ENCODE measurements at regions not wholly inside any gene's neighbourhood (a gene's known extent, or its start where the extent isn't known, plus 50 kb on each side); places are given as distances from the start of the nearest gene placed in this dataset.
"Not testable (repeated sequence)": the region's sequence is repeated elsewhere in the genome, so short reads cannot be mapped to it uniquely, and the experiment has no call there.

DNA sequence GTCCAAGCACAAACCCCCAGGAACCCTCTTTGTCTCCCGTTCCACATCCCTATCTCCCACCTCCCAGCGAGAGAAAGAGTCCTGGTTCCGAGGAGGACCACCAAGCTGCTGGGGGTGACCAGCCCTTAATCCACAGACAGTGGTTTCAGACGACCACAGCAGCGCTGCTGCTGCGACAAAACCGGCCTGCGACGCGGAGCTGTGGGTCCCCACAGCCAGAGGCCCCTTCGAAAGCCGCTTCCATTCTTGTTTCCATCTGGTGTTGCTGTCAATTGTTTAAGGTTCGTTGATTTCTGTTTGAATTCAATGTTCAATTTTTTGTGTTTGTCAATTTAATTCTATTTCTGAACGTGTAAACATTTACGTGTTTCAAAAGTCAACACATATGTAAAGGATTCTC, 177.5 kb upstream of the FOXD4L5 start:
- 71 to 82% methylated on average over 5 to 6 of the region's 15 CpGs for WGBS, 2 donors (ENCODE audit: low coverage in 1 of 2)
- not testable (repeated sequence) for H3K4me1 ChIP-seq, H3K9me3 ChIP-seq, H3K36me3 ChIP-seq, H3K27ac ChIP-seq, ATAC-seq, H3K27me3 ChIP-seq, H3K4me3 ChIP-seq

DNA sequence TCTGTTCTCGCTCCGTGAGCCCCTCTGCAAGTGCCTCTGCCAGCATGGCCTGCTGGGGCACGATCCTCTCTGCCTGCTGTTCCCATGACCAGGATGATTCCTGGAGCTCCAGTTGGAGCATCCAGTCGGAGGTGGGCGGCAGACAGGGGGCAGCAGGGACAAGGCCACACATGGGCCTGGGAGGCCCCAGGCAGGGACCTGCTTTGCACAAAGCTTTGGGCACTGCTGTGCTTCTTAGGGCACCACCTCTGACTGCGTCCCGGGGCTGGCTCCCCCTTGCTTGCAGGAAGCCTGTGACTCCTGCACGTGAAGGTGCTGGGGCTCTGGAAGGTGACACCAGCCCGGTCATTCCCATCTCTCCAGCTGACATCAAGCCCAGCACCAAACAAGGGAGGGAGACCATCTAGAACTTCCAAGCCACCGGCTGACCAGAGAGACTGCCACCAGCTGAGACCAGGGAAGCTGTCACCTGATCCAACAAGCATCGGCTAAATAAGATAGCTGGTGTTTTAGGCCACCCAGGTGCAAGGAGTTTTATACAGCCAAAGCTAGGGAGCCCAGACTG, 174.8 kb upstream of the FOXD4L5 start:
- Histone ChIP-seq H3K4me3 (no peak overlapping the region), H3K27me3 (no peaks in the 10 kb centered on the region), H3K36me3 (no peaks in the 10 kb centered on the region), H3K9me3 (no peaks in the 10 kb centered on the region), H3K27ac (no peak overlapping the region), H3K4me1 (no peaks in the 10 kb centered on the region)
- whole genome bisulfite sequencing, 2 donors (ENCODE audit: low coverage in 1 of 2), result 80% methylated on average over 2 of the region's 11 CpGs; no CpG with 5 or more reads in 1 of the 2 donors
- ATAC-seq, result no peak
- TF ChIP-seq, protein P1, sequence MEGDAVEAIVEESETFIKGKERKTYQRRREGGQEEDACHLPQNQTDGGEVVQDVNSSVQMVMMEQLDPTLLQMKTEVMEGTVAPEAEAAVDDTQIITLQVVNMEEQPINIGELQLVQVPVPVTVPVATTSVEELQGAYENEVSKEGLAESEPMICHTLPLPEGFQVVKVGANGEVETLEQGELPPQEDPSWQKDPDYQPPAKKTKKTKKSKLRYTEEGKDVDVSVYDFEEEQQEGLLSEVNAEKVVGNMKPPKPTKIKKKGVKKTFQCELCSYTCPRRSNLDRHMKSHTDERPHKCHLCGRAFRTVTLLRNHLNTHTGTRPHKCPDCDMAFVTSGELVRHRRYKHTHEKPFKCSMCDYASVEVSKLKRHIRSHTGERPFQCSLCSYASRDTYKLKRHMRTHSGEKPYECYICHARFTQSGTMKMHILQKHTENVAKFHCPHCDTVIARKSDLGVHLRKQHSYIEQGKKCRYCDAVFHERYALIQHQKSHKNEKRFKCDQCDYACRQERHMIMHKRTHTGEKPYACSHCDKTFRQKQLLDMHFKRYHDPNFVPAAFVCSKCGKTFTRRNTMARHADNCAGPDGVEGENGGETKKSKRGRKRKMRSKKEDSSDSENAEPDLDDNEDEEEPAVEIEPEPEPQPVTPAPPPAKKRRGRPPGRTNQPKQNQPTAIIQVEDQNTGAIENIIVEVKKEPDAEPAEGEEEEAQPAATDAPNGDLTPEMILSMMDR (IDR thresholded peaks at IDR 0.05), result no peak
- TF ChIP-seq POLR2AphosphoS5 (IDR thresholded peaks at IDR 0.05), result no peak
- TF ChIP-seq POLR2A (IDR thresholded peaks at IDR 0.05), result no peak
- TF ChIP-seq EP300 (IDR thresholded peaks at IDR 0.05), result no peak

DNA sequence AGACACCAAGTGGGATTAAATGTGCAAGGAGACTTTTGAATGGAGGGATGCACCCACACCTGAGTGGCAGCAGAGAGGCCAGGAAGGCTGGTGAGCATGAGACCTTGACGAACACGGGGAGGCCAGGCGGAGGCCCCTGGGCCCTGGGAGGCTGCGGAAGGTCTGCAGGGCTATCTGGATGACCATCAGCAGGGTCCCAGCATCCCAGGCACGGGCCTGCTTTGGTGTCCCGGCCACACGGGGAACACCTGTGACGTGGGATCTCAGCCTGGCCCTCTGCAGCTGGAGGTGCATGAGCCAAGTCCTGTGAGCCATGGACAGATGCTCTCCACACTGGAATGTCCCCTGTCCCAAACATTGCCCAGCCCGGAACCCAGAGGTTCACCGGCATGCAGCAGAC, 174.0 kb upstream of the FOXD4L5 start:
- Histone ChIP-seq H3K27me3 (no peaks in the 10 kb centered on the region), H3K27ac (no peak overlapping the region), H3K4me1 (no peaks in the 10 kb centered on the region), H3K9me3 (no peaks in the 10 kb centered on the region), H3K4me3 (no peak overlapping the region), H3K36me3 (no peaks in the 10 kb centered on the region)
- 86% methylated on average over 4 of the region's 10 CpGs; no CpG with 5 or more reads in 1 of the 2 donors for WGBS, 2 donors (ENCODE audit: low coverage in 1 of 2)
- no peak for TF ChIP-seq EP300 (IDR thresholded peaks at IDR 0.05)
- TF ChIP-seq POLR2AphosphoS5 (IDR thresholded peaks at IDR 0.05), result no peak
- TF ChIP-seq, protein P1 (IDR thresholded peaks at IDR 0.05), result no peak
- TF ChIP-seq POLR2A (IDR thresholded peaks at IDR 0.05), result no peak
- ATAC-seq, result no peak

DNA sequence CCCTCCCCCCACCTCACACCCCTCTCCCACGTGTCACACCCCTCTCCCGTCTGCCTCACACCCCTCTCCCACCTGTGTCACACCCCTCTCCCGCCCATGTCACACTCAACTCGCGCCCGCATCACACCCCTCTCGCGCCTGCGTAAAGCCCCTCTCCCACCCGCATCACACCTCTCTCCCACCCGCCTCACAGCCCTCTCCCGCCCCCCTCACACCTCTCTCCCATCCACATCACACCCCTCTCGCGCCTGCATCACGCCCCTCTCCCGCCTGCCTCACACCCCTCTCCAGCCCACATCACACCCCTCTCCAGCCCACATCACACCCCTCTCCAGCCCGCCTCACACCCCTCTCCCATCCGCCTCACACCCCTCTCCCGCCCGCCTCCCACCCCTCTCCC, 173.5 kb upstream of the FOXD4L5 start:
- Histone ChIP-seq H3K9me3 (no peaks in the 10 kb centered on the region), H3K4me3 (no peak overlapping the region), H3K27me3 (no peaks in the 10 kb centered on the region), H3K27ac (no peak overlapping the region), H3K4me1 (no peaks in the 10 kb centered on the region), H3K36me3 (no peaks in the 10 kb centered on the region)
- WGBS, 2 donors (ENCODE audit: low coverage in 1 of 2), result 93 to 100% methylated on average over 2 to 8 of the region's 20 CpGs
- TF ChIP-seq, protein P1 (IDR thresholded peaks at IDR 0.05), result no peak
- TF ChIP-seq EP300 (IDR thresholded peaks at IDR 0.05) (no peak), POLR2AphosphoS5 (IDR thresholded peaks at IDR 0.05) (no peak), POLR2A (IDR thresholded peaks at IDR 0.05) (no peak)
- ATAC-seq, result no peak

DNA sequence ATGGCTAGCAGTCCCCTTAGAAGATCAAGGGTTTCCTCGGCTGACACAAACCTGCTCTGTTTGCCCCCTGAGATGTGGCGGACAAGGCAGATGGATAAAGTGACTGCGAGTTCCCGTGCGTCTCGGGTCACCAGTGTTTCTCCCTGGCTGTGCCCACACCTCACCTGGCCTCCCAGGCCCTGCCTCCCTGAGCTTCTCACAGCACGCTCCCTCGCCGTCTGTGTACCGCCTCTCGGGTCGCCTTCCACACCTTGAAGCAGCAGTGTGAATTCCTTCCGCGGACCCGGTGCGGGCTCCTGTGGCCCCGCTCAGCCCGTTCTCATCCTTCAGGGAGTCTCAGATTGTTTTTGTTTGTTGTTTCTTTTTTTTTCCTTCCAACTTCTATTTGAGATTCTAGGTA, 172.0 kb upstream of the FOXD4L5 start:
- whole genome bisulfite sequencing, 2 donors (ENCODE audit: low coverage in 1 of 2), result 85 to 94% methylated on average over 10 to 11 of the region's 18 CpGs

DNA sequence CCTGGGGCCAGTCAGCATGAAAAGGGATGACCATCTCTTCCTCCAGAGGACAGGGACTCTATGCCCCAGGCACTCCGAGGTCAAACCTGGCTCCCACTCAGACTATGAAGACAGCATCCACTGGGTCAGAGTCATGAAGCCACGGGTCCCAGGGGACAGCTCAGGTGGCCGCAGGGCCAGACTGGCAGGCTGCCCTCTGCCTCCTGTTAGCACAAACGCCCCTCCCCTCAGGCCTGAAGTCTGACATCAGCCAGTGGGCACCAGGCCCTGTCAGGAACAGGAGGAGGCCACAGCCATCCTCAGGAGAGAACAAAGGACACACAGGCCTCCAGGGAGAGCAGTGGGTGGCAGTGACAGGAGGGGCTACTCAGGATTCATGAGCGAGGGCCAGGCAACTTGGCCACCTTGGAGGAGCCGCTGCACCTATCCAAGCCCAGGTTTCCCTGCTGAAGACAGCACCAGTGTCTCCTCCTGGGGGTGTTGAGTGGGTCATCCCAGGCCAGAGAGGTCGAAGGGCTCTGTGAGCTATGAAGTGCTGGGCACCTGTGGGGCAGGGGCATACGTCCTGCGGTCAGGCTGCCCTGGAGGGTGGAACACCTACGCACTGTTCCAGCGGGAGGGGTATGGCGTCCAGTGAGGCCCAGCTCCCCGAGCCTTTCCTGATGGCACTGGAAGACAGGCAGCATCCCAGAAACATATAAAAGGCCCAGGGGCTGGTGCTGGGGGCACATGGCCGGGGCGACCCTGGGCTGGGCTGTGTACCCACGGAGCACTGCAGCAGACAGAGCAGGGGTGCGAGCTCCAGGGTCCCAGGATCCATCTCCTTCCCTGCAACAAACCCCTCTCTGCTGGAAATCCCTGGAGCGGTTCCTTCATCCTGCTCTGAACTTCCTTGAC, 171.0 kb upstream of the FOXD4L5 start:
- H3K27me3 ChIP-seq, H3K4me1 ChIP-seq, H3K4me3 ChIP-seq, H3K36me3 ChIP-seq, H3K27ac ChIP-seq, H3K9me3 ChIP-seq, ATAC-seq: not testable (repeated sequence)
- 73% methylated on average over 2 of the region's 18 CpGs; no CpG with 5 or more reads in 1 of the 2 donors for WGBS, 2 donors (ENCODE audit: low coverage in 1 of 2)

More for the DNA sequence above, 172.0 kb upstream of the FOXD4L5 start:
- ATAC-seq, H3K4me3 ChIP-seq, H3K27ac ChIP-seq, H3K27me3 ChIP-seq, H3K9me3 ChIP-seq, H3K36me3 ChIP-seq, H3K4me1 ChIP-seq: not testable (repeated sequence)

DNA sequence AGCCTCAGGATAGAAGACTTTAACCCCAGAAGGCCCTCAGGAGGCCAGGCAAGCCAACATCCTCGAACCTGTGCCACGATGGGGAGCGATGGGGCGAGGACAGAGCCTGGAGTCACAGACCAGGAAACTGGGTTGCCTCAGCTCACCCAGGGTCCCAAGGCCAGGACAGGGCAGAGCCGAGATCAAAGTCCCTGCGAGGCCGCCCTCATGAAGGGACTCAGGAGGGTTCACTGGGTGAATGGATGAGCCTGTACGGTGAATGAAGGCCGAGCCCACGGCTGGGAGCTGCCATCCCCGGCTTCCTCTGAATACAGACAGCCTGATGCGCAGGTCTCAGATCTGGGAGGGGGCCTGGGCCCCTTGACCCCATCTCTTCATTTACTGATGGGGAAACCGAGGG, 170.1 kb upstream of the FOXD4L5 start:
- not testable (repeated sequence) for ATAC-seq, H3K27ac ChIP-seq, H3K4me1 ChIP-seq, H3K27me3 ChIP-seq, H3K36me3 ChIP-seq, H3K4me3 ChIP-seq, H3K9me3 ChIP-seq
- 40 to 78% methylated on average over 1 to 3 of the region's 13 CpGs for WGBS, 2 donors (ENCODE audit: low coverage in 1 of 2)

DNA sequence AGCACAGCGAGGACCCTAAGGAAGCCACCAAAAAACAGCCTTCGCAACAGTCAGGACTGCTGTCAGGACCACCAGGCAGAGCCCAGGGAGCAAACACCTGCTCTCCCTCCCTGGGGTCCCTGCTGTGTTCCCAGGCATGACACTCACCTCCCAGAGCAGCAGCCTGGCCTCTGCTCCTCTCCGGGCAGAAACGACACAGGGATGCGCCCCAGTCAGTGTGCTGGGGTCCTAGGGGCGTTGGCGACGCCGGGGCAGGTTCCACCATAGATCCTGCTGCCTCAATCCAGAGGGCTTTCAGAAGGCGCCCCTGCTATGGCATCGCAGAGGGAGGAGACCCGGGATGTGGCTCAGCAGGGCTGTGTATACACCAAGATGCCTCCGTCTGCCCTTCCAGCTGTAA, 169.7 kb upstream of the FOXD4L5 start:
- H3K9me3 ChIP-seq, H3K4me3 ChIP-seq, H3K36me3 ChIP-seq, H3K27me3 ChIP-seq, H3K4me1 ChIP-seq, ATAC-seq, H3K27ac ChIP-seq: not testable (repeated sequence)
- WGBS, 2 donors (ENCODE audit: low coverage in 1 of 2), result no CpG with 5 or more reads among the region's 13 CpGs

DNA sequence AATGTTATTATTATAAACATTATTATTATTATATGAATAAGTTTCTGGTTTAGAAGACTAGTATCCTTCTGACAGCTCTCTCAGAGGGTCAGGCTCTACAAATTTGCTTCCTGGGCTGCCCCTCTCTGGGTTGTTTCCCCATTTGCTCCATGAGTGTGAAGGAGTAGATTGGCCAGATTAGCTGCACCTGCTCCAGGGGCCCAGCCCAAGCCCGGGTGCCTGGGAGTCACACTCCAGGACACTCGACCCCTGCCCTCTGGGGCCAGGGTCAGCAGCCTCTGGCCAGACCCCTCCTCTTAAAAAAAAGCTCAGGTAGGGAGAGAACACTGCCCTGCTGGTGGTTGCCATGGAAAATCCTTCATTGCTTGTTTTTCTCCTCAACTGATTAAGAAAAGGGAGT, 169.0 kb upstream of the FOXD4L5 start:
- peaks cover 11% of the 10 kb centered on the region for H3K27me3 ChIP-seq
- ATAC-seq, H3K9me3 ChIP-seq, H3K27ac ChIP-seq, H3K36me3 ChIP-seq, H3K4me1 ChIP-seq, H3K4me3 ChIP-seq: not testable (repeated sequence)
- WGBS, 2 donors (ENCODE audit: low coverage in 1 of 2), result no CpG with 5 or more reads among the region's 2 CpGs

Data from gastroesophageal sphincter (tissue), 4 donors.